ENCODE measurements at regions not wholly inside any gene's neighbourhood (a gene's known extent, or its start where the extent isn't known, plus 50 kb on each side); places are given as distances from the start of the nearest gene placed in this dataset.
"Not testable (repeated sequence)": the region's sequence is repeated elsewhere in the genome, so short reads cannot be mapped to it uniquely, and the experiment has no call there.

DNA sequence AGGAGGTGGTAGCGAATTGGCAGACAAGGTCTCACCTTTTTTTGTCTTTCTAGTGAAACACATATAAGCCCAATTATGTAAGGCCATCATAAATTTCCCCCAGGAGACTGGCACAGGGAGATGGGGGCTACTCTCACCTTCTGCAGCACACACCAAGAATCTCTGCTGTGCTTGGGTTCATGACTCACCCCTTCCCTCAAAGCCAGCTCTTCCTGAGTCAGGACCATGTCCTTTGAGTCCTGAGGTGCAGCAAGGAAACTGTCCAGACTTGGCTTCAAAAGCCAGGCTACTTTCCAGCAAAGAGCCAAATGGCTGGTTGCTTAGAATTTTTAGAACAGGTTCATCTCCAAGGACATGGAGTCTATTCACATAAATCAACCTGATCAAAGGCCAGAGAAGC is 368.7 kb downstream of the BCL2L11 start:
- H2BK5ac ChIP-seq (ENCODE audit: insufficient read length, low read length); H4K91ac ChIP-seq (ENCODE audit: insufficient read length, low read depth, low read length); H3K23me2 ChIP-seq (ENCODE audit: insufficient read length, low read depth, low read length, poor library complexity, severe bottlenecking); H2BK20ac ChIP-seq (ENCODE audit: low read depth, low read length, poor library complexity, severe bottlenecking); H4K20me1 ChIP-seq (ENCODE audit: control insufficient read depth, insufficient read depth, insufficient read length); H3K79me1 ChIP-seq (ENCODE audit: insufficient read depth, low read depth, low read length, poor library complexity, severe bottlenecking); H2AFZ ChIP-seq (ENCODE audit: low read length); H2BK120ac ChIP-seq (ENCODE audit: low read depth, low read length, poor library complexity, severe bottlenecking); H3K9me3 Mint-ChIP-seq; H3K4me2 ChIP-seq (ENCODE audit: insufficient read depth, insufficient read length, low read length); H4K5ac ChIP-seq (ENCODE audit: insufficient read length, low read depth, low read length); H3K18ac ChIP-seq (ENCODE audit: insufficient read length, low read depth, low read length); H3K56ac ChIP-seq (ENCODE audit: insufficient read length, low read depth, low read length); H3K79me2 ChIP-seq (ENCODE audit: insufficient read depth, low read length); H3K27me3 ChIP-seq (ENCODE audit: insufficient read depth, low read length); H3K27me3 Mint-ChIP-seq (ENCODE audit: low read depth); H3K14ac ChIP-seq (ENCODE audit: insufficient read depth, low read length); H3K4ac ChIP-seq (ENCODE audit: low read depth, low read length); H3K27ac Mint-ChIP-seq; H2BK12ac ChIP-seq (ENCODE audit: insufficient read length, low read depth, low read length); H2AK5ac ChIP-seq (ENCODE audit: insufficient read length, low read length); H3K23ac ChIP-seq (ENCODE audit: insufficient read length, low read depth, low read length); H3K9me3 ChIP-seq (ENCODE audit: control insufficient read depth, low read depth, low read length); H4K8ac ChIP-seq (replicated peaks; ENCODE audit: insufficient read length, low read depth, low read length); H3K4me3 Mint-ChIP-seq; H2BK15ac ChIP-seq (ENCODE audit: low read depth, low read length); H3K36me3 Mint-ChIP-seq (ENCODE audit: insufficient read depth in 1 of 3, low read depth in 3 of 3); DNase-seq; H3K9ac ChIP-seq (ENCODE audit: extremely low read depth, insufficient read length, low read length); H3K4me1 ChIP-seq (ENCODE audit: insufficient read depth, low read length); H3T11ph ChIP-seq (ENCODE audit: low read length); H3K27ac ChIP-seq (ENCODE audit: insufficient read length, low read depth, low read length); H3K4me1 Mint-ChIP-seq: not testable (repeated sequence)
- WGBS (ENCODE audit: extremely low coverage, insufficient read length, low lambda C conversion rate): no CpG with 5 or more reads among the region's 1 CpG

DNA sequence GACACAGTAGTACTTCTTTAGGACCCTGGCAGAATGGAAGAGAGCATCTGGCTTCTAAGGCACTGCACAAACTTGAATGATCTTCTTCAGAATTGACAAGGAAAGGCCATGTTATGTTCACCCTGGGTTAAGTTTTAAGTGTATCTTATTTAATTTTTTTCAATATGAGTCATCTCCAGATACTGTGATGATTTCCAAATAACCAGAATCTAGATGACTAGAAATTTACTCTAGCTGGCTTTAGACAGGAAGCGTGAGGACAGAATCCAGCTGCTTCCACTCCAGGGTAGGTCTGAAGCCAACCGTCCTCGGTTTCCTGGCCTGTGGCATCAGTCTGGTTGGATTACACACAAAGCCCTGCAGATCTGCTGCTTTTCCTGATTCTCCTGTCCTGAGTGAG is 370.5 kb downstream of the BCL2L11 start:
- not testable (repeated sequence) for H2BK12ac ChIP-seq (ENCODE audit: insufficient read length, low read depth, low read length); H2BK15ac ChIP-seq (ENCODE audit: low read depth, low read length); H3T11ph ChIP-seq (ENCODE audit: low read length); H3K4me3 Mint-ChIP-seq; H3K4me1 ChIP-seq (ENCODE audit: insufficient read depth, low read length); H3K36me3 Mint-ChIP-seq (ENCODE audit: insufficient read depth in 1 of 3, low read depth in 3 of 3); H3K4me2 ChIP-seq (ENCODE audit: insufficient read depth, insufficient read length, low read length); H3K4me1 Mint-ChIP-seq; H3K9ac ChIP-seq (ENCODE audit: extremely low read depth, insufficient read length, low read length); H3K27me3 Mint-ChIP-seq (ENCODE audit: low read depth); H3K9me3 Mint-ChIP-seq; H3K27ac ChIP-seq (ENCODE audit: insufficient read length, low read depth, low read length); H3K9me3 ChIP-seq (ENCODE audit: control insufficient read depth, low read depth, low read length); H3K27me3 ChIP-seq (ENCODE audit: insufficient read depth, low read length); H3K79me1 ChIP-seq (ENCODE audit: insufficient read depth, low read depth, low read length, poor library complexity, severe bottlenecking); H2BK120ac ChIP-seq (ENCODE audit: low read depth, low read length, poor library complexity, severe bottlenecking); H3K18ac ChIP-seq (ENCODE audit: insufficient read length, low read depth, low read length); H3K56ac ChIP-seq (ENCODE audit: insufficient read length, low read depth, low read length); H4K8ac ChIP-seq (replicated peaks; ENCODE audit: insufficient read length, low read depth, low read length); H3K27ac Mint-ChIP-seq; H4K5ac ChIP-seq (ENCODE audit: insufficient read length, low read depth, low read length); H2BK5ac ChIP-seq (ENCODE audit: insufficient read length, low read length); H4K91ac ChIP-seq (ENCODE audit: insufficient read length, low read depth, low read length); H2AK5ac ChIP-seq (ENCODE audit: insufficient read length, low read length); H3K4ac ChIP-seq (ENCODE audit: low read depth, low read length); DNase-seq; H3K23me2 ChIP-seq (ENCODE audit: insufficient read length, low read depth, low read length, poor library complexity, severe bottlenecking); H3K79me2 ChIP-seq (ENCODE audit: insufficient read depth, low read length); H2BK20ac ChIP-seq (ENCODE audit: low read depth, low read length, poor library complexity, severe bottlenecking); H3K14ac ChIP-seq (ENCODE audit: insufficient read depth, low read length); H3K23ac ChIP-seq (ENCODE audit: insufficient read length, low read depth, low read length); H2AFZ ChIP-seq (ENCODE audit: low read length); H4K20me1 ChIP-seq (ENCODE audit: control insufficient read depth, insufficient read depth, insufficient read length)
- no CpG with 5 or more reads among the region's 3 CpGs for WGBS (ENCODE audit: extremely low coverage, insufficient read length, low lambda C conversion rate)

DNA sequence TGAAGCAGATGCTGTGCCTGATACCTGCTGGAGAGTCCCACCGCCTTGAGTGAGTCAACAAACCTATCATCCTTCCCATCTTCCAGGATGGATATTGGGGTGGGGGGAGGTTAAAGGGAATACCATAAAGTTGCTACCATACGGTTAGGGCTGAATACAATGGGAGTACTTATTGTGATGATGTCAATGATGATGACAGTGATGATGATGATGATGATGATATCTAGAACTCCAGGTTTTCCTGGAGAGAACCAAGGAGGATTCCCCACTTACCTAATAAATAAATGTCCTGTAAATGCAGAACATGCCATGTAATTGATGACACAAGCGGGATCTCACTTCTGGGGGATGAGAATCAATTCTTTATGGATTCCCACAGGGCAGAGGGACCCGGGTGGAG is 370.9 kb downstream of the BCL2L11 start:
- not testable (repeated sequence) for H3K23ac ChIP-seq (ENCODE audit: insufficient read length, low read depth, low read length); H2BK12ac ChIP-seq (ENCODE audit: insufficient read length, low read depth, low read length); H2AFZ ChIP-seq (ENCODE audit: low read length); H2BK120ac ChIP-seq (ENCODE audit: low read depth, low read length, poor library complexity, severe bottlenecking); H3K27me3 Mint-ChIP-seq (ENCODE audit: low read depth); H3K27me3 ChIP-seq (ENCODE audit: insufficient read depth, low read length); H3K4me2 ChIP-seq (ENCODE audit: insufficient read depth, insufficient read length, low read length); H3K18ac ChIP-seq (ENCODE audit: insufficient read length, low read depth, low read length); H2BK5ac ChIP-seq (ENCODE audit: insufficient read length, low read length); H3K9ac ChIP-seq (ENCODE audit: extremely low read depth, insufficient read length, low read length); H3K4me1 ChIP-seq (ENCODE audit: insufficient read depth, low read length); H3K27ac Mint-ChIP-seq; H3T11ph ChIP-seq (ENCODE audit: low read length); H4K8ac ChIP-seq (replicated peaks; ENCODE audit: insufficient read length, low read depth, low read length); H3K4ac ChIP-seq (ENCODE audit: low read depth, low read length); H4K91ac ChIP-seq (ENCODE audit: insufficient read length, low read depth, low read length); H3K23me2 ChIP-seq (ENCODE audit: insufficient read length, low read depth, low read length, poor library complexity, severe bottlenecking); H3K4me1 Mint-ChIP-seq; DNase-seq; H3K27ac ChIP-seq (ENCODE audit: insufficient read length, low read depth, low read length); H3K79me1 ChIP-seq (ENCODE audit: insufficient read depth, low read depth, low read length, poor library complexity, severe bottlenecking); H2AK5ac ChIP-seq (ENCODE audit: insufficient read length, low read length); H2BK20ac ChIP-seq (ENCODE audit: low read depth, low read length, poor library complexity, severe bottlenecking); H3K14ac ChIP-seq (ENCODE audit: insufficient read depth, low read length); H4K20me1 ChIP-seq (ENCODE audit: control insufficient read depth, insufficient read depth, insufficient read length); H3K9me3 Mint-ChIP-seq; H3K36me3 Mint-ChIP-seq (ENCODE audit: insufficient read depth in 1 of 3, low read depth in 3 of 3); H3K56ac ChIP-seq (ENCODE audit: insufficient read length, low read depth, low read length); H3K4me3 Mint-ChIP-seq; H3K79me2 ChIP-seq (ENCODE audit: insufficient read depth, low read length); H2BK15ac ChIP-seq (ENCODE audit: low read depth, low read length); H4K5ac ChIP-seq (ENCODE audit: insufficient read length, low read depth, low read length); H3K9me3 ChIP-seq (ENCODE audit: control insufficient read depth, low read depth, low read length)
- WGBS (ENCODE audit: extremely low coverage, insufficient read length, low lambda C conversion rate): no CpG with 5 or more reads among the region's 4 CpGs

Measured in H9 (cell line).